GM12875 (cell line): ENCODE measurements at regions not wholly inside any gene's neighbourhood (a gene's known extent, or its start where the extent isn't known, plus 50 kb on each side); places are given as distances from the start of the nearest gene placed in this dataset.

ENCODE experiments used
- H3K4me3 ChIP-seq: one replicate; pipeline ENCODE4 v1.5.1; 2011; ENCODE audit warnings: low read depth, low read length, control low read depth
- TF ChIP-seq, protein P1 (sequence below): IDR thresholded peaks from 2 replicates; pipeline ENCODE4 v1.5.1; 2011; ENCODE audit warnings: low read depth, mild to moderate bottlenecking, control low read depth, inconsistent platforms, low read length, moderate library complexity, borderline replicate concordance; ENCODE audit not compliant: insufficient read depth

DNA sequence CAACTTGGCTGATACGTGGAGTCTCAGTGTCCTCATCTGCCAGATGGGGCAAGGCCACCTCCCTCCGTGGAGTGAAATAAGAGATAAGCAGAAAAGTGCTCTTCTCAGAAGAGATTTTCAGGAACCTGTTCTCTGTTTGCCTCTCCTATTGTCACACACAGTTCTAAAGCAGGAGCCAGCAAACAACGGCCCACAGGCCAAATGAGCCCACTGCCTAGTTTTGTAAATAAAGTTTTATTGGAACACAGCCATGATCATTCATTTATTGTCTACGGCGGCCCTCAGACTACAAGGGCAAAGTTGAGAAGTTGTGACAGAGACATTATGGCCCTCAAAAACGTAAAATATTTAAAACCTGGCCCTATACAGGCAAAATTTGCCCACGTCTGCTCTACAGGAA lies 256.8 kb upstream of the IGF1R start:
- TF ChIP-seq, protein P1, sequence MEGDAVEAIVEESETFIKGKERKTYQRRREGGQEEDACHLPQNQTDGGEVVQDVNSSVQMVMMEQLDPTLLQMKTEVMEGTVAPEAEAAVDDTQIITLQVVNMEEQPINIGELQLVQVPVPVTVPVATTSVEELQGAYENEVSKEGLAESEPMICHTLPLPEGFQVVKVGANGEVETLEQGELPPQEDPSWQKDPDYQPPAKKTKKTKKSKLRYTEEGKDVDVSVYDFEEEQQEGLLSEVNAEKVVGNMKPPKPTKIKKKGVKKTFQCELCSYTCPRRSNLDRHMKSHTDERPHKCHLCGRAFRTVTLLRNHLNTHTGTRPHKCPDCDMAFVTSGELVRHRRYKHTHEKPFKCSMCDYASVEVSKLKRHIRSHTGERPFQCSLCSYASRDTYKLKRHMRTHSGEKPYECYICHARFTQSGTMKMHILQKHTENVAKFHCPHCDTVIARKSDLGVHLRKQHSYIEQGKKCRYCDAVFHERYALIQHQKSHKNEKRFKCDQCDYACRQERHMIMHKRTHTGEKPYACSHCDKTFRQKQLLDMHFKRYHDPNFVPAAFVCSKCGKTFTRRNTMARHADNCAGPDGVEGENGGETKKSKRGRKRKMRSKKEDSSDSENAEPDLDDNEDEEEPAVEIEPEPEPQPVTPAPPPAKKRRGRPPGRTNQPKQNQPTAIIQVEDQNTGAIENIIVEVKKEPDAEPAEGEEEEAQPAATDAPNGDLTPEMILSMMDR = no peak
- no peak overlapping the region for H3K4me3 ChIP-seq

- TF ChIP-seq, protein P1 = no peak
Observed at GRCh38 chr15:98393471-98393870, 254.9 kb upstream of the IGF1R start.

GRCh38 chr15:98394546-98394945 lies 253.8 kb upstream of the IGF1R start:
- no peak overlapping the region for H3K4me3 ChIP-seq
- TF ChIP-seq, protein P1 = no peak

More at GRCh38 chr15:98393471-98393870, 254.9 kb upstream of the IGF1R start:
- no peak overlapping the region for H3K4me3 ChIP-seq

GRCh38 chr15:98395974-98396610 lies 252.2 kb upstream of the IGF1R start:
- H3K4me3 ChIP-seq = no peak overlapping the region
- TF ChIP-seq, protein P1 = no peak

GRCh38 chr15:98397419-98397818 lies 250.9 kb upstream of the IGF1R start:
- H3K4me3 ChIP-seq = no peak overlapping the region
- TF ChIP-seq, protein P1 = no peak

DNA sequence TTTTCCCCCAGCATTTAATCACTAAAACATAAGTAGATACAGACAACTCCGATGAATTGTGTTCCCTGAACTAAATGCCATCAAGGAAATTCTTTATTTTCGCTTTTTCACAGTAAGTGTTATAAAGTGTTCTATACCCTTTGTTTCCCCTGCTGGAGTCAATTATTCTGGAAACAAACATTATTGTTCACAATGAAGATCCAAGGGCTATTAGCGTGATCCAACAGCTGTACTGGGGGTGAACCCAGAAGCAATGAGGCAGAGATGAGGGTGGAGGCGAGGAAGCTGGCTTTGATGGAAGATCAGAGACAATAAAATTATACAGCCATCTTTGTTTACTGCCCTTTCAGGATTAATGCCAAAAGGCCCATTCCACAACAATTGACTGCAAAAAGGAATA lies 250.3 kb upstream of the IGF1R start:
- no peak overlapping the region for H3K4me3 ChIP-seq
- TF ChIP-seq, protein P1 = no peak

- TF ChIP-seq, protein P1 = no peak
- H3K4me3 ChIP-seq = no peak overlapping the region
Observed at GRCh38 chr15:98398886-98399285, 249.5 kb upstream of the IGF1R start.
